ENCODE measurements at regions not wholly inside any gene's neighbourhood (a gene's known extent, or its start where the extent isn't known, plus 50 kb on each side); places are given as distances from the start of the nearest gene placed in this dataset.

DNA sequence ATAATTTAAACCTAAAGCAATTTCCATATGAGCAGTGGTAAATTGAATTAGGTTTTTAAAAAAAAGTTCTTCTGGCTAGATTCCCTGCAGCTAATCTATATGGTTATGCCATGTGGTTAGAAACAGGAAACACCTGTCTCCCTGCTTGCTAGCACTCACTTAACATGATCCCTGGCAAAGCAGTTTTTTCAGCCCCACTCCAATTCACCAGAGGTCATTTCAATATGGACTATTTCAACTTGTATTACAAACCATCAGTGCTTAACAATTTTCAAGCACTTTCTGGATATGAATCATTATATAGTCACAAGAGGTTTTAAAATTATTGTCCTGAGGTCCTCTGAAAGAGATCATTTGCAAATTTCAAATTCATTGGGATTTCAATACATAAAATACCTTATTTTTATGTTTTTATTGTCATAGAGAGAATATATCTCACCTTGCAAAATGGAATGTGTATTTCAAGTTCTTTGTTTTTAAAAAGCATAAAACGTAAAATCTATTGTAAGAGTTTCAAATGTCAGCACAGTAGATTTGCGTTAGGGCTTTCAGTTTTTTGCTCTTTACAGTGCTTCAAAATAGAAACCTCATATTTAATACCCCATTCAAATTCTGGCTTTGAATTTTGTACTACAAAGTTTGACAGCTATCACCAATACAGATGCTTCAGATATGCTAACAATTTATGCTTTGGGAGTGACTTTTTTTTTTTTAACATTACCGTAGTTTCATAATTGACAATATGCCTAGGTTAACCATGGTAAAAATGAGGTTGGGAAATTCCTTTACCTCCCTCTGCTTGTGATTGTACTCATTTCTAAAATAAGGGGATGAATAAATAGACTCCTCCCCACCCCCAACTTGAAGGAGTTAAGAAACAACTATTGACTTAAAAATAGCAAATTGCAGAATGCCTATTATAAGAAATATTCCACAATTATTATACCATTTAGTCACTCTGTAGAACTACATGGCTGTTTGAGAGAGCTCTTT is 117.5 kb upstream of the HGF start:
- Histone ChIP-seq H3K36me3 (ENCODE audit: control insufficient read depth, insufficient read depth, low read length) (no peaks in the 10 kb centered on the region), H3K27me3 (ENCODE audit: control insufficient read depth, insufficient read depth, low read length) (no peaks in the 10 kb centered on the region), H3K4me3 (ENCODE audit: low read depth, low read length) (no peak overlapping the region)
- FAIRE-seq (no peak), DNase-seq (ENCODE audit: low read depth) (no peak)
- TF ChIP-seq, protein P1, sequence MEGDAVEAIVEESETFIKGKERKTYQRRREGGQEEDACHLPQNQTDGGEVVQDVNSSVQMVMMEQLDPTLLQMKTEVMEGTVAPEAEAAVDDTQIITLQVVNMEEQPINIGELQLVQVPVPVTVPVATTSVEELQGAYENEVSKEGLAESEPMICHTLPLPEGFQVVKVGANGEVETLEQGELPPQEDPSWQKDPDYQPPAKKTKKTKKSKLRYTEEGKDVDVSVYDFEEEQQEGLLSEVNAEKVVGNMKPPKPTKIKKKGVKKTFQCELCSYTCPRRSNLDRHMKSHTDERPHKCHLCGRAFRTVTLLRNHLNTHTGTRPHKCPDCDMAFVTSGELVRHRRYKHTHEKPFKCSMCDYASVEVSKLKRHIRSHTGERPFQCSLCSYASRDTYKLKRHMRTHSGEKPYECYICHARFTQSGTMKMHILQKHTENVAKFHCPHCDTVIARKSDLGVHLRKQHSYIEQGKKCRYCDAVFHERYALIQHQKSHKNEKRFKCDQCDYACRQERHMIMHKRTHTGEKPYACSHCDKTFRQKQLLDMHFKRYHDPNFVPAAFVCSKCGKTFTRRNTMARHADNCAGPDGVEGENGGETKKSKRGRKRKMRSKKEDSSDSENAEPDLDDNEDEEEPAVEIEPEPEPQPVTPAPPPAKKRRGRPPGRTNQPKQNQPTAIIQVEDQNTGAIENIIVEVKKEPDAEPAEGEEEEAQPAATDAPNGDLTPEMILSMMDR (IDR thresholded peaks at IDR 0.05; ENCODE audit: insufficient read depth, low read length, severe bottlenecking): no peak

DNA sequence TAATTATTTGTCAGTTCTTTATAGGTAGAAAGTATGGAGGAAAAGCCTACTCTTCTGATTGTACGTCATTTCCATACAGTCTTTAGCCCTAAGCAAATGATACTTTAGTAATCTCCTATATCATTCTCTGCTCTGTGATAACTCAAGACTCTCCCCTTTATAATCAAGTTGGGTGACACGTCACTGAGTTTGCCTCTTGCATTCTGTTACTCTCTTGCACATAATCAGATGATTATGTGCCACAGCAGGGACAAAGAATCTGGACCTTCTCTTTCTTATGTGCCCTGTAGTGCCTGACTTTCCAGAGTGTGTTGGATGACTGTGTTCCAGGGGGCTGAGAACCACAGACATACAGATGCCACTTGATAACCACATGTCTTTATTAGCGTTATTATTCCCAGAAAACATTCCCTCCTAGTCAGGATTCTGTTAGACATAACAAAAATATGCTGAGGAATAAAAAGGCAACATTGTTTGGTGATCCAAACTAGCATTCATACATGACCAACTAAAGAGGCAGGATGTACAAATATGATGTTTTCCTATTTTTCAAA is 116.4 kb upstream of the HGF start:
- TF ChIP-seq, protein P1 (IDR thresholded peaks at IDR 0.05; ENCODE audit: insufficient read depth, low read length, severe bottlenecking): no peak
- no peak for DNase-seq (ENCODE audit: low read depth)
- Histone ChIP-seq H3K4me3 (ENCODE audit: low read depth, low read length) (no peak overlapping the region), H3K36me3 (ENCODE audit: control insufficient read depth, insufficient read depth, low read length) (no peaks in the 10 kb centered on the region), H3K27me3 (ENCODE audit: control insufficient read depth, insufficient read depth, low read length) (no peaks in the 10 kb centered on the region)
- FAIRE-seq: no peak

- TF ChIP-seq, protein P1 (IDR thresholded peaks at IDR 0.05; ENCODE audit: insufficient read depth, low read length, severe bottlenecking): no peak
- H3K4me3 ChIP-seq (ENCODE audit: low read depth, low read length): no peak overlapping the region
- FAIRE-seq: no peak
- no peaks in the 10 kb centered on the region for H3K27me3 ChIP-seq (ENCODE audit: control insufficient read depth, insufficient read depth, low read length)
- no peaks in the 10 kb centered on the region for H3K36me3 ChIP-seq (ENCODE audit: control insufficient read depth, insufficient read depth, low read length)
- DNase-seq (ENCODE audit: low read depth): no peak
These were observed 115.0 kb upstream of the HGF start for GRCh38 chr7:81884817-81885216.

DNA sequence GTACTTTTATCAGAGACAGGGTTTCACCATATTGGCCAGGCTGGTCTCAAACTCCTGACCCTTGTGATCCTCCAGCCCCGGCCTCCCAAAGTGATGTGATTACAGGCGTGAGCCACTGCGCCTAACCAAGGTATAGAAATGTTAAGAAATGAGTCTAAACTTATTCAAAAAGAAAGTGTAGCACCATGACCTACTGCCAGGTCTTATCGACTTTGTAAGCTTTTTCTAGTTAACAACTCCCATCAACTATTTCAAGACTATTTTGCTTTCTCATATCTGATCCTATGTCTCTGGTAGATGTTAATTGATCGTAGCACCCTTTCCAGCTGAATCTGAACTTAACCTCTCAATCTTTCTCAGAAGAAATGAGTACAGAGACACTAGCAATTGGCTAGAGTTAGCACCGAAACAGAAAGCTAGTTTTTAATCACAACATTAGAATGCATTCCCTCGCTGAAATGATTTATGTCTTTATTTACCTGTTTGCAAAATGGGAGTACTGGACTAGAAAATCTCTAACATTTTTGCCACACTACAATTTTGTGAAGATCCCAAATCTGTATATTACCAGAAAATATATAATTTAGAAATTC is 114.0 kb upstream of the HGF start:
- Histone ChIP-seq H3K36me3 (ENCODE audit: control insufficient read depth, insufficient read depth, low read length) (no peaks in the 10 kb centered on the region), H3K4me3 (ENCODE audit: low read depth, low read length) (no peak overlapping the region), H3K27me3 (ENCODE audit: control insufficient read depth, insufficient read depth, low read length) (no peaks in the 10 kb centered on the region)
- FAIRE-seq (no peak), DNase-seq (ENCODE audit: low read depth) (no peak)
- TF ChIP-seq, protein P1 (IDR thresholded peaks at IDR 0.05; ENCODE audit: insufficient read depth, low read length, severe bottlenecking): no peak

DNA sequence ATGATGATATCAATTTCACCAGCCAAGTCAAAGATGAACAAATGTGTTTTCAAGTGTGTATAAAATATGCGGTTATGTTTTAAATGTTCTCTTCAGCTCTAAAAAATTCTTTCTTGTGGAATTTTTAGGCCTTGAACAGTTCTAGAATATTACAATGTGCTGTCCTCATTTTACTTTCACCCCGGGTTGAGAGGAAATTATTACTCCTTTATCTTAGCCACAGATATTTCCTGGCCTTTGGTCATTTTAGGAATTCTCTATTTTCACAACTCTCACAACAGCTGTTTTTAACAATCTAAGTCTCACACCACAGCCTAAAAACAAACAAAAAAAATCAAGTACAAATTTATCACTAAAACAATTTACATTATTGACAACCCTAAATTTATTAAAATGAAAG is 112.2 kb upstream of the HGF start:
- no peak for DNase-seq (ENCODE audit: low read depth)
- no peaks in the 10 kb centered on the region for H3K27me3 ChIP-seq (ENCODE audit: control insufficient read depth, insufficient read depth, low read length)
- no peak overlapping the region for H3K4me3 ChIP-seq (ENCODE audit: low read depth, low read length)
- TF ChIP-seq, protein P1 (IDR thresholded peaks at IDR 0.05; ENCODE audit: insufficient read depth, low read length, severe bottlenecking): no peak
- H3K36me3 ChIP-seq (ENCODE audit: control insufficient read depth, insufficient read depth, low read length): no peaks in the 10 kb centered on the region
- no peak for FAIRE-seq

Data from bronchial epithelial cell (primary cell).